HFF-Myc (cell line): ENCODE measurements at regions not wholly inside any gene's neighbourhood (a gene's known extent, or its start where the extent isn't known, plus 50 kb on each side); places are given as distances from the start of the nearest gene placed in this dataset.

ENCODE experiments used
- DNase-seq: peaks from one replicate; pipeline ENCODE4 v3.0.0-alpha.2; 2011; ENCODE audit warnings: low read depth; ENCODE audit errors: extremely low read depth
- H3K4me3 ChIP-seq: replicated peaks from 2 replicates; pipeline ENCODE4 v1.5.1; 2011; ENCODE audit warnings: low read depth, mild to moderate bottlenecking, control low read depth, low read length
- CTCF ChIP-seq: IDR thresholded peaks from 2 replicates; pipeline ENCODE4 v1.5.1; 2012; ENCODE audit warnings: mild to moderate bottlenecking, low read depth, low read length, control low read depth; ENCODE audit errors: missing control alignments

GRCh38 chr7:116083796-116084195 lies 53.2 kb upstream of the TFEC start:
- DNase-seq: no peak
- H3K4me3 ChIP-seq: no peak overlapping the region
- no peak for TF ChIP-seq CTCF

- no peak overlapping the region for H3K4me3 ChIP-seq
- no peak for DNase-seq
- TF ChIP-seq CTCF: no peak
These were observed 56.0 kb upstream of the TFEC start for GRCh38 chr7:116086547-116087045.

DNA sequence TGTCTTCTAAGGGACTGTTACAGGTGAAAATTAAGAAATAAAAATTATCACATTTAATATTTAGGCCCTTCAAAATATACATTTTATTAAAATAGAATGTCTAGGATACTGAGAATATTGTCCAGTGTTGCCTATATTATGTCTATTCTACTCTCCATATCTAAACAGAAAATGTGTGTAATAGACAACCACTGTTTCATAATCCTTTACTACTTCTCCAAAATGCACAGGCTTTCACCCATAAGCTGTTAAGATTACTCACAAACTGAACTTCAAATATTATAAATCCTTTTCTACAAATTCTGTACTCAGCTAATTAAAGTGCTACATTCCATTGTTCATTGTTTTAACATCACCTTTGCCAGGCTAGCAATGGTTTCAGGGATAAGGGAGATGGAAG lies 56.7 kb upstream of the TFEC start:
- H3K4me3 ChIP-seq: no peak overlapping the region
- TF ChIP-seq CTCF: no peak
- no peak for DNase-seq

- DNase-seq: no peak
- no peak for TF ChIP-seq CTCF
These were observed 57.4 kb upstream of the TFEC start for GRCh38 chr7:116087984-116088383.

DNA sequence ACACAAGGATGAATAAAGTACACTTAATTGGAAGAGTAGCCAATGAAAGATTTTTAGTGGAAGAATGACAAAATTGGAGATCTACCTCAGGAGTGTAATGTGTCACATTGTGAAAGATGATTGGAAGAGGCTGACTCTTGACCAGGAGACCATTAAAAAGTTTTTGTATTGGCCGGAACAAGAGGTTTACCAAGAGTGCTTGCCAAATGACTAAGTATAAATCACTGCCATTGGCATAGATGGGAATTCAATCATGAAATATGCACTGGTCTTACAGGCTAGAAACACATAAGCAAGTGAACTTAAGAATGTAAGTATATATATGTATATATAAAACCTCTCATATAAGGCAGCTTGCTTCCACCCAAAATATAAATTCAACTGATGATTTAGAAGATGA lies 58.7 kb upstream of the TFEC start:
- H3K4me3 ChIP-seq: no peak overlapping the region
- DNase-seq: no peak
- TF ChIP-seq CTCF: no peak

More at GRCh38 chr7:116087984-116088383, 57.4 kb upstream of the TFEC start:
- no peak overlapping the region for H3K4me3 ChIP-seq

DNA sequence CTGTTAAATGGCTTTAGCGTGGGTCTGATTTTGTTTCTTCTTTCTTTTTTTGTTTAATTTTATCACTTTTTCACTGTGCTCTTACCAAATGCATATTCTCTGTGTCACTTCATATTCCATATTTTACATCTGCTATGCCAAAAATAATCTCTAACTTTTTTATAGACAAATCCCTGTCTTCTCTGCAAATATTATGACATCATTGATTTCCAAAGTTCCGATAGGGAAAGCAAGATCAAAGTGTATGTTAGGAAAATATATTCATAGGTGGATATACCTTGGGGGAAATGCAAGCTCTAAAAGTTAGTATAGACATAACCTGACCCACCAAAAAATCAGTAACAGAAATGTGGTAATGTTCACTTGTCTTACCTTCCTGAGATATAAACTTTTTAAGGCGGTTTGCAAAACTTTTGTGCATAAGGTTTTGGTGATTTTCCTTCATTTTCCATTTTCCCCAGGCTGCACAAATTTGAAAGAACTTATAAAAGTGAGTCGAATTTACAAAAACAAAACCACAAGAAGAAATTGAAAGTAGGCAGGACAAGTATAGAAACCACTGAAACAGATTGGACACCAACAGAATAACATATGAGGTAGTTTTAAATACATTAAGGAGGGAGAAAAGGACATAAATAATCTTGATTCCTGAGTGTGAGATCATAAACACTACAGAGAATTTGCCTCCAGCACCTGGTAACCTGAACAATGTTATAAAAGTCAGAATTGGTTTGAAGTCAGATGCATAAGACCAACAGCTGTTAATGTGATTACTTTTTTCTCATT lies 63.1 kb upstream of the TFEC start:
- DNase-seq: no peak
- H3K4me3 ChIP-seq: no peak overlapping the region
- TF ChIP-seq CTCF: no peak
